Activated CD4-positive, alpha-beta memory T cell treated with anti-CD3 and anti-CD28 coated beads for 36 hours (primary cell): ENCODE measurements at regions not wholly inside any gene's neighbourhood (a gene's known extent, or its start where the extent isn't known, plus 50 kb on each side); places are given as distances from the start of the nearest gene placed in this dataset.

Experiments
- CTCF ChIA-PET: fragments of 350-600 bp; sonication (Branson Sonifier 250); formaldehyde crosslinking; loops from one replicate; lab custom pipeline; 2021; ENCODE audit warnings: antibody characterized with exemption, inconsistent platforms; lab: Charles Lee
- POLR2A ChIA-PET: fragments of 350-600 bp; sonication (Branson Sonifier 250); formaldehyde crosslinking; loops from one replicate; lab custom pipeline; 2021; ENCODE audit warnings: antibody characterized with exemption; lab: Charles Lee
- DNase-seq: peaks from one replicate; pipeline ENCODE4 v3.0.0-alpha.2; 2020
- H3K27ac Mint-ChIP-seq: one replicate; pipeline ENCODE4 v1.8.0; 2021; ENCODE audit warnings: mixed read lengths
- H3K27me3 Mint-ChIP-seq: one replicate; pipeline ENCODE4 v1.8.0; 2021; ENCODE audit warnings: mixed read lengths
- H3K36me3 Mint-ChIP-seq: one replicate; pipeline ENCODE4 v1.8.0; 2021; ENCODE audit warnings: mixed read lengths
- H3K4me1 Mint-ChIP-seq: one replicate; pipeline ENCODE4 v1.8.0; 2021; ENCODE audit warnings: low read depth, mixed read lengths
- H3K4me3 Mint-ChIP-seq: one replicate; pipeline ENCODE4 v1.8.0; 2021; ENCODE audit warnings: mild to moderate bottlenecking, mixed read lengths
- H3K9me3 Mint-ChIP-seq: one replicate; pipeline ENCODE4 v1.8.0; 2021; ENCODE audit warnings: mixed read lengths
- intact Hi-C: fragments of 100-400 bp; cut with micrococcal nuclease; formaldehyde crosslinking; loops from one replicate; pipeline ENCODE4 v1.15.1; 2023

DNA sequence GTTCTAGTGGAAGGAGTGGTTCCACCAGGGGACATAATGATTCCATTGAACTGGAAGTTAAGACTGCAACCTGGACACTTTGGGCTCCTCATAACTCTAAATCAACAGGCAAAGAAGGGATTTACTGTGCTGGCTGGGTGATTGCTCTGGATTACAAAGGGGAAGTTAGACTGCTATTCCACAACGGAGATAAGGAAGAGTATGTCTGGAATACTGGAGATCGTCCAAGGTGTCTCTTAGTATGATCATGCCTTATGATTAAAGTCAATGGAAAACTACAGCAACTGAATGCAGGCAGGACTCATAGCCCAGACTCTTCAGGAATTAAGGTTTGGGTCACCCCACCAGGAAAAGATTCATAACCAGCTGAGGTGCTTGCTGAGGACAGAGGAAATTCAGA lies 310.6 kb upstream of the MGMT start:
- DNase-seq = no peak
- Mint-ChIP-seq H3K27me3 (no peaks in the 10 kb centered on the region), H3K4me1 (peaks cover 3% of the 10 kb centered on the region), H3K9me3 (peaks cover 2% of the 10 kb centered on the region), H3K36me3 (no peaks in the 10 kb centered on the region), H3K4me3 (no peak overlapping the region), H3K27ac (no peak overlapping the region)
- ChIA-PET POLR2A (no interaction called here), CTCF (no interaction called here)
- intact Hi-C loops = no loop called here

DNA sequence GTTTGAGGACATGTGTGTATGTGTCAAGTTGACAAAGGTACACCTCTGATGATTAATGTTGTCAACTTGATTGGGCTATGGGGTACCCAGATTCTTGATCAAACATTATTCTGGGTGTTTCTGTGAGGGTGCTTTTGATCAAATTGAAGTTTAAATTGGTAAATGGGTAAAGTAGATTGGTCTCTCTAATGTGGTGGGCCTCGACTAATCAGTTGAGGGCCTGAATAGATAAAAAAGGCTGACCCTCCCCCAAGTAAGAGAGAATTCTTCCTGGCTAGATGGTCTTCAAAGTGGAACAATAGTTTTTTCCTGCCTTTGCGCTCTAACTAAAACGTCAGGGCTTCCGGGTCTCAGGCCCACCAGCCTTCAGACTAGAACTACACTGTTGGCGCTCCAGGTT lies 309.9 kb upstream of the MGMT start:
- ChIA-PET POLR2A (no interaction called here), CTCF (no interaction called here)
- Mint-ChIP-seq H3K4me3 (no peak overlapping the region), H3K9me3 (peaks cover 2% of the 10 kb centered on the region), H3K27ac (no peak overlapping the region), H3K27me3 (no peaks in the 10 kb centered on the region), H3K4me1 (peaks cover 3% of the 10 kb centered on the region), H3K36me3 (no peaks in the 10 kb centered on the region)
- intact Hi-C loops = no loop called here
- no peak for DNase-seq

DNA sequence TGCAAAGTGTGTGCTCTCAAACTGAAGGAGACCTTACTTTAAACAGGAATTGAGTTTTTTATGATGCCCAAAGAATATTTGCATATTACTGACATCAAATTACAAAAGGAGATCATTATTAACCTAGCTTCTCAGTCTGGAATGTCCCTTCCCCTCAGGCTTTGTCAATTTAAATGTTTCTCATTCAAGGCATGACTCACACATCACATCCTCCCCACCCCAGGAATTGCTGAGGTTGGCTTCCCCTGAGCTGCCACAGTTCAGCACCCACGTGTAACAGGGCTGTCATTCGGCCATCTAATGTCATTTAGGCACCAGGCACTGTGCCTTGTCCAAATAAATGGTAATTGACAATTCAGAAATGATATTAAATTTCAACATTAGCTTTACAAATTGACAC lies 305.9 kb upstream of the MGMT start:
- CTCF ChIA-PET = no interaction called here
- peak; percentile 40 for DNase-seq

DNA sequence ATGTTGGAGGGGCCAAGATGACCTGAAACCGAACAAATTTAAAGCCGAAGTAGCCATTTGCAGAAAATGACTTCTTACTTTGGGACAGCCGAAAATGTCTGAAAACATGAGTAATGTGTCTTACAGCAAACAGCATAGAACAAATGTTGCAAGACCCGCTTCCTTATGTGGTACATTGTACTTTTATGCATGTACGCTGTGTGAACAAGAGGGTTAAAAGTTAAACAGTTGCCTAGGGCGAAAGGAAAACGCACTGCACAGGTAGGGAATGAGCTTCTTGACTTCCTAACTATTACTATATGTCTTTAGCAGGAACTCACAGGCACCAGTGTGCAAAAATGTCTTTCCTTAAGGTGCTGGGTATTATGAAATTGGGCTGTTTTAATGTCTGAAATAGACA lies 303.5 kb upstream of the MGMT start:
- H3K9me3 Mint-ChIP-seq = no peaks in the 10 kb centered on the region
- POLR2A ChIA-PET = no interaction called here
- CTCF ChIA-PET = no interaction called here
- H3K27ac Mint-ChIP-seq = no peak overlapping the region
- DNase-seq = no peak
- no peak overlapping the region for H3K4me3 Mint-ChIP-seq
- H3K36me3 Mint-ChIP-seq = no peaks in the 10 kb centered on the region
- H3K27me3 Mint-ChIP-seq = peaks cover 2% of the 10 kb centered on the region
- intact Hi-C loops = no loop called here
- H3K4me1 Mint-ChIP-seq = peaks cover 3% of the 10 kb centered on the region

More for the DNA sequence above, 305.9 kb upstream of the MGMT start:
- no peak overlapping the region for H3K4me3 Mint-ChIP-seq
- intact Hi-C loops = no loop called here
- H3K27me3 Mint-ChIP-seq = peaks cover 2% of the 10 kb centered on the region
- POLR2A ChIA-PET = no interaction called here
- peaks cover 3% of the 10 kb centered on the region for H3K4me1 Mint-ChIP-seq
- H3K9me3 Mint-ChIP-seq = peaks cover 2% of the 10 kb centered on the region
- H3K27ac Mint-ChIP-seq = no peak overlapping the region
- no peaks in the 10 kb centered on the region for H3K36me3 Mint-ChIP-seq

DNA sequence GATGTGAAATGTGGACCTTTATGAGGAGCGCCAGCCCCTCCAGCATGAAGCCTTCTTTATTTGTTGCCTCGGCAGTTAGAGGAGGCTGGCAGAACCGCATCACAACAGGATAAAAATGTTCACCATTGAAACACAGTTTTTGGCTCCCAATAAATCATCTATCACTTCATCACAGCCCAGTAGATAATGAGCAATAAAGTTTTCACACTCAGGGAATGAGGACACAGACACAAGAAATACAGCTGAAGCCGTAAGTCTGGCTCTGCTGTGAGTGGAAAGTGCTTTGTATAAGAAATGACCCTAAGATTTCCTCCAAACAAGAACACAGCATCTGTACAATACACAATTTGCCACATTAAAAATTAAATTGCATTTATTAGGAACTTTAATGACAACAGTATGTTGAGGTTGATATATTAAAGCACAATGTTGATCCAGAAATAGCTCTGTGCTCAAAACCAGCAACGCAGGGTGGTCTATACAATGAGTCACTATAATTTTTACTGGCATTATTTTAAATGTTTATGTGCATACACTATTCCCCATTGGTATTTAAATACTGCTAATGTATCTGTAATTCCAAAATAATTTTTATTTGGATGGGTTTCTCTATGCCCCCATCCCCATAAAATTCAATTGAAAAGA lies 301.8 kb upstream of the MGMT start:
- intact Hi-C loops = no loop called here
- H3K36me3 Mint-ChIP-seq = no peaks in the 10 kb centered on the region
- H3K27me3 Mint-ChIP-seq = peaks cover 2% of the 10 kb centered on the region
- DNase-seq = no peak
- no peaks in the 10 kb centered on the region for H3K9me3 Mint-ChIP-seq
- ChIA-PET CTCF (no interaction called here), POLR2A (no interaction called here)
- H3K27ac Mint-ChIP-seq = no peak overlapping the region
- H3K4me1 Mint-ChIP-seq = peaks cover 3% of the 10 kb centered on the region
- H3K4me3 Mint-ChIP-seq = no peak overlapping the region

DNA sequence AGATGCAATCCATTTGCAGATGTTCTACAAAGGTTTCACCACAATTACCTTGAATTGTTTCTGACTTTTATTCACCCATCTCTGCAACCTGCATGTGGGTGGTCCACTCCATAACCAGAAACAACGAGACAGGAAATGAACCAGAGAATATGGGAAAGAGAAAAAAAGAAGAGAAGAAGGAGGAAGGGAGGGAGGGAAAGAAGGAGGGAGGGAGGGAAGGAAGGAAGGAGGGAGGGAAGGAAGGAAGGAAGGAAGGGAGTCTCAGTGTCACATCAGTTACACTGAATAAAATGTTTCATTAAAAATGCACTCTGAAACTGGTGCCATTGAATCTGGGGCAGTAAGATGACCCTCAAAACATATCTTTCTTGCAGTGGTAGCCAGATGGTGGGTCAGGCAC lies 301.3 kb upstream of the MGMT start:
- Mint-ChIP-seq H3K27ac (no peak overlapping the region), H3K4me1 (peaks cover 3% of the 10 kb centered on the region), H3K27me3 (peaks cover 2% of the 10 kb centered on the region), H3K36me3 (no peaks in the 10 kb centered on the region), H3K4me3 (no peak overlapping the region), H3K9me3 (no peaks in the 10 kb centered on the region)
- intact Hi-C loops = no loop called here
- POLR2A ChIA-PET = no interaction called here
- CTCF ChIA-PET = no interaction called here
- DNase-seq = no peak

DNA sequence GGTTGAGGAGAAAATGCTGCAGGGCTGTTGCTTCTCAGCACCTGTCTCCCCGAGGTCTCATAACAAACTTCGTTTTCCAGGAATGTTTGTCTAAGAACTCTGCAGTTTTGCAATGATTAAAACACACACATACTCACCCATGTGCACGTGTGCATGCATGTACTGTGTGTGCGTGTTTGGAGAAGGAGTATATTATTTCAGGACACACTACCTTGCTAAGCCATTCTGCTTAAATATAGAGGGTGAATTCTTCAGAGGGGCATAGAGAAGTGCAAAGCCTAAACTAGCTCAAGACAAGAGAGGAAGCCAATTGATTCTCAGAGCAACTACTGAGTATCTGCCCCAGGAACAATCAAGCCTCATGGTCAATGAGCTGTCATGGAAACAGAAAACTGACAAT lies 298.4 kb upstream of the MGMT start:
- Mint-ChIP-seq H3K9me3 (no peaks in the 10 kb centered on the region), H3K4me1 (no peaks in the 10 kb centered on the region), H3K4me3 (no peak overlapping the region), H3K36me3 (no peaks in the 10 kb centered on the region), H3K27ac (no peak overlapping the region), H3K27me3 (peaks cover 2% of the 10 kb centered on the region)
- POLR2A ChIA-PET = no interaction called here
- CTCF ChIA-PET = no interaction called here
- intact Hi-C loops = no loop called here
- no peak for DNase-seq

DNA sequence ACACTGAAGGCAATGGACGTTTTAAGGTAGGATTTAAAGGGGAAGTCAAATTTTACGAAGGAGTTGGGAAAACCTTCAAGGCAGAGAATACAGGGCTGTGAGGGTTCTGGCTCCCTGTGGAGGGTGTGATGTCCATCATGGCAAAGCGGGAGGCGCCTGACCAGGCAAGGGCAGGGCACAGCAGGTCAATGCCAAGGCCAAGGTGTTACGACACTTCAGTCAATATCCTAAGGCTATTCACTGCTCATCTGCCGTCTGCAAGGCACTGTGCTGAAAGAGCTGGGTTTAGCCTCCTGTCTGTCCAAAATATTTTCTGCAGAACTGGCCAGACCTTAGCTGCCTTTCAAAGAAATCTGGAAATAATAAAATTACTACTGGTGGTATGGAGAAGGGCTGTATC lies 297.9 kb upstream of the MGMT start:
- POLR2A ChIA-PET = no interaction called here
- H3K27me3 Mint-ChIP-seq = peaks cover 2% of the 10 kb centered on the region

DNA sequence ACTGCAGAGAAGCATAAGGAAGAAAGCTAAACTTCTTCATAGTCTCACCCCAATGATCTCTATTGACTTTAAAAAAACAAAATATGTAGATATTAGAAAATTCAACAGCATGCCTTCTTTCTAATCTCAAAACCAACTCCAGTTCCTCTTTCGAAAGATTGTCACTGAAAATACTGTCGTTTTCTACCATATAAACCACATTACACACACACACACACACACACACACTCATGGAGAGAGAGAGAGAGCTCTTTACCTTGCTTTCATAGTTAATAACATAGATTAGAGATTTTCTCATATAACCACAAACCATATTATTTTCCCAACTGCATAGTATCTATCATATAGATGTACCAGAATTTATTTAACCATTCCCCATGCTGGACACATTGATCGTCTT lies 296.2 kb upstream of the MGMT start:
- Mint-ChIP-seq H3K4me3 (no peak overlapping the region), H3K36me3 (no peaks in the 10 kb centered on the region), H3K9me3 (no peaks in the 10 kb centered on the region), H3K4me1 (no peaks in the 10 kb centered on the region), H3K27ac (no peak overlapping the region), H3K27me3 (peaks cover 2% of the 10 kb centered on the region)
- POLR2A ChIA-PET = no interaction called here
- CTCF ChIA-PET = no interaction called here
- no peak for DNase-seq
- intact Hi-C loops = no loop called here

More for the DNA sequence above, 297.9 kb upstream of the MGMT start:
- H3K4me1 Mint-ChIP-seq = no peaks in the 10 kb centered on the region
- CTCF ChIA-PET = no interaction called here
- H3K9me3 Mint-ChIP-seq = no peaks in the 10 kb centered on the region
- intact Hi-C loops = no loop called here
- DNase-seq = no peak
- H3K27ac Mint-ChIP-seq = no peak overlapping the region
- H3K4me3 Mint-ChIP-seq = no peak overlapping the region
- no peaks in the 10 kb centered on the region for H3K36me3 Mint-ChIP-seq

DNA sequence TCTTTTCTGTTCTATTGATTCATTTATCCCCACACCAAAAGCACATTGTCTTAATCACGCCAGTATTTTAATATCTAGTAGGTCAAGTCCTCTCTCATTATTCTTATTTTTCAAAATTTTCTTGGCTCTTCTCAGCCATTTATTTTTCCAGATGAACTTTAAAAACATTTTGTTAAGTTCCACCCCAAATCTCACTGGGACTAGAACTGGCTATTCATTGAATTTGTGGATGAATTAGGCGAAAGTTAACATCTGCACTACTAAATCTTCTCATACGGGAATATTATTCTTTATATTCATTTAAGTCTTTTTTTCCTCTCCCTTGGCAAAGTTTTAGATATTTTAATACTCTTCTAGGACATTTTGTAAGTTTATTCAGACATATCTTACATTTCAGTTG lies 295.2 kb upstream of the MGMT start:
- H3K27me3 Mint-ChIP-seq = no peaks in the 10 kb centered on the region
- intact Hi-C loops = no loop called here
- POLR2A ChIA-PET = no interaction called here

DNA sequence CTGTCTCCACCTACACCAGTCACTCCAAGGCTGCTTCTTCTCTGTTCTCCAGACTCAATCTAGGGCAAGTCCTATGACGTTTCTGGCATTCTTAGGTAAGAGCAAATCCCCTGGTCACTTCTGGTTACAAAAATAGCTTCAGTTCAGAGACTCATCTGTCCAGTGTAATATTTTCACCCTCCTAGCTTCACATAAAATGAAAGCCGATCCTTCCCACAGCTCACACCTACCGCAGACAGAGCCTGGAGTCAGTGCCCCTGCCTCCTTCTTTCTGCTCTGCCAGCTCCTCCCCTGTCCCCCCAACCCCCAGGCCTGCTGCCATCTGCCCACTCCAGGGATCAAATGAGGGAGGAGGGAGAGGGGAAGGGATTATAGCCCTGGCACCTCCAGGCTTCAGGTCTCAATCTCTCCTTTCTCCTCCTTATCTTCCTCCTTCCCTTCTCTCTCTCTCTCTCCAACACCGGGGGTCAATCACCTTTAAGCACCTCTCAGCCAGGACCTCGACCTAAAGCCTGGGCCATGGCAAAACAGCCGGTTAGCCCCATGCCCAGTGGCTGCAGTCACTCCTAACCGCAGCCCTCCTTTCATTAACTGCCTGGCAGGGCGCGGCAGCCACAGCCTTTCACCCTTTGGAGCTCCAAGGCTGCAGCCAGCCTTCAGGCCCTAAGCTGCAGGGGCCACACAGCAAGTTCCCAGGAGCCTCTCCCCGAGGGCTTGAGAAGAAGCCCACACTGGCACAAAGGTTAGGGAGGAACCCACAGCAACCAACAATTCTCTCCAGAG lies 292.6 kb upstream of the MGMT start:
- H3K27ac Mint-ChIP-seq = no peak overlapping the region
- ChIA-PET POLR2A (no interaction called here), CTCF (no interaction called here)
- intact Hi-C loops = no loop called here
- DNase-seq = no peak
- no peaks in the 10 kb centered on the region for H3K36me3 Mint-ChIP-seq
- no peaks in the 10 kb centered on the region for H3K9me3 Mint-ChIP-seq
- no peak overlapping the region for H3K4me3 Mint-ChIP-seq
- H3K4me1 Mint-ChIP-seq = no peaks in the 10 kb centered on the region
- H3K27me3 Mint-ChIP-seq = no peaks in the 10 kb centered on the region

More for the DNA sequence above, 295.2 kb upstream of the MGMT start:
- H3K36me3 Mint-ChIP-seq = no peaks in the 10 kb centered on the region
- H3K27ac Mint-ChIP-seq = no peak overlapping the region
- no peak overlapping the region for H3K4me3 Mint-ChIP-seq
- H3K9me3 Mint-ChIP-seq = no peaks in the 10 kb centered on the region
- DNase-seq = no peak
- no peaks in the 10 kb centered on the region for H3K4me1 Mint-ChIP-seq
- CTCF ChIA-PET = no interaction called here

DNA sequence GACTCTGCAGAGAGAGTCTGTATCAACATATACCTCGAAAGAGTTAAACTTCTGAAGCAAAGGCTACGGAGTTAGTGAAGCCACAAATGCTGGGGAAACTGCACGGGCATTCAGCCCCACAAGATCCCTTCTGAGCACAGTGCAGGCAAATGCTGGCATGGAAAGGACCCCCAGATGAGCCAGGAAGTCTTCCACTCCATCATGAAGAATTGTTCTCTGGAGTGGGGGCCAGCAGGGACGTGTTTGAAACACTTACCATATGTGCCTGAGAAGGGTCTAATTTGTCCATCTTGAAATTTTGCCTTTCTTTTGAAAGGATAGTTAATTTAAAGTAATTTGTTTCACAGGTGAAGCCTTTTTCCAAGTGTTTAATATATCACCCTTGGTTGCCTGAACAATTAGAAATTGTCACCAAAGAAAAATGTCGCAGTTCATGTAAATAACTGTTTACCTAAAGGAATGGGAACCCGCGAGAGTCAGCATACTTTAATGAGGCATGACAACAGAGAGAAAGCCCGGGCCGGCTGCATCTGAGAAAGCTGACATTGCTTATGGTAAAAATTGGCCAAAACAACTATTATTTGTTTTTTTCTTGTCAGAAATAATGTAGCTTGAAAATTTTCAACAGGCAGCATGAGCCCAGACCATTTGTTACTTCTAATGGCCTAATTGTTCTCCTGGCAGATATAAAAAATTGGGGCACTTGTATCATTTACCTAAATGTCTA lies 287.6 kb upstream of the MGMT start:
- POLR2A ChIA-PET = no interaction called here

More for the DNA sequence above, 287.6 kb upstream of the MGMT start:
- Mint-ChIP-seq H3K27ac (no peak overlapping the region), H3K9me3 (no peaks in the 10 kb centered on the region), H3K4me1 (no peaks in the 10 kb centered on the region), H3K4me3 (no peak overlapping the region), H3K27me3 (no peaks in the 10 kb centered on the region), H3K36me3 (no peaks in the 10 kb centered on the region)
- CTCF ChIA-PET = no interaction called here
- no peak for DNase-seq
- intact Hi-C loops = no loop called here
